ENCODE measurements at regions not wholly inside any gene's neighbourhood (a gene's known extent, or its start where the extent isn't known, plus 50 kb on each side); places are given as distances from the start of the nearest gene placed in this dataset.

DNA sequence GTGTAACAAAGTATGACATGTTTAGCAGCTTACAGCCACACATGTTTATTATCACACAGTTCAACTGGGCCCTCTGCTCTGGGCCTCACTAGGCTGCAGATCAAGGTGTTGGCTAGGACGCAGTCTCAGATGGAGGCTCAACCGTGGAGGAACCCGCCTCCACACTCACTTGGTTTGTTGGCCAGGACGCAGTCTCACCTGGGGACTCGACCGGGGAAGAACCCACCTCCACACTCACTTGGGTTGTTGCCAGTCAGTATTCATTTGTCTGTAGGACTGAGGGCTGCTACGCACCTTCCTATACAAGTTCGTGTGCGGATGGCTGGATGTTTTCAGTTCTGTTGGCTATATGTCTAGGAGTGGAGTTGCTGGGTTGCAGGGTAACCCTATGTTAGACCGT, 240.7 kb upstream of the CIBAR2 start:
- Histone ChIP-seq H3K27me3 (ENCODE audit: low read depth) (no peaks in the 10 kb centered on the region), H3K27ac (peak overlapping the region; percentile 76), H3K4me3 (no peak overlapping the region), H3K9me3 (no peaks in the 10 kb centered on the region), H3K4me1 (peaks cover 22% of the 10 kb centered on the region), H3K36me3 (no peaks in the 10 kb centered on the region)
- no peak for TF ChIP-seq CTCF (IDR thresholded peaks at IDR 0.05)
- intact Hi-C loops (cut with DNase I): no loop called here
- no peak for DNase-seq
- no peak for ATAC-seq

DNA sequence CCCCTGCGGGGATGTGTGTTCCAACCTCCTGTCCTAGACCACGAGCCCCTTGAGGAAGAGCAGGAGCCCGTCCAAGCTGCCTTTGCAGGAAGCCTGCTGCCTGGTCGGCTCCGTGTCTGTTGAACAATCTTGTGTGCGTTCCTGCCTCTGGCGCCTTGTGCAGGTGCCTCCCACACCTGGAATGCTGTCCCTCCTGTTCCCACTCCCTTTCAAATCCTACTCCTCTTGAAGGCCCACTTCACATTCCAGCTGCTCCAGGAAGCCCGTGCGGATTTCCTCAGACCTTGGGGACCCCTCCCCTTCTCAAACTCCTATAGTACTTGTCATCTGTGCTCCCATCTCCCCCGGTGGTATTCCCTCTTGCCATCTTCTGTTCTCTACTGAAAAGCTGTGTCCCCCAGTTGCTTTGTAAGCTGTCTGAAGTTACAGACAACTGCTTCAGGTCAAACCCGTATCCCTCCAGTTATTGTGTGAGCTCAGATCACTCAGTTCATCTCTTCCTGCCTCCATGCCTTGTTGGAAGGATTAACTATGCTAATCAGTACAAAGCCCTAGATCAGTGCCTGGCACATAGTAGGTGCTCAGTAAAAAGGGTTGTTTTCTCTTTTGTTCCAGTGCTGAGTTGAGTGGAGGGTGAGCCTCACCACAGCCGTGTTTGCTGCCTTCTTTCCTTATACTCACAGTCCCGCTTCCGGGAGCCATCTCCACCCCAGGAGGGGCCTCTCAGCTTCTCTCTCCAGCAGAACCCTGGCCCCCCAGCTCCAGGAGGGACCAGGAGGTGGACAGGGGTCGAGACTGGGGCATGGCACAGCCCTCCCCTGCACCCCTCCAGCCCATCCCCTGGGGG, 241.8 kb upstream of the CIBAR2 start:
- Histone ChIP-seq H3K9me3 (no peaks in the 10 kb centered on the region), H3K27ac (peak overlapping the region; percentile 76), H3K4me1 (peaks cover 26% of the 10 kb centered on the region), H3K27me3 (ENCODE audit: low read depth) (no peaks in the 10 kb centered on the region), H3K36me3 (no peaks in the 10 kb centered on the region), H3K4me3 (peak overlapping the region; percentile 8)
- peak; percentile 83 for DNase-seq
- ATAC-seq: peak; percentile 87 to 89
- intact Hi-C loops (cut with DNase I): no loop called here
- TF ChIP-seq CTCF (IDR thresholded peaks at IDR 0.05): no peak

GRCh38 chr16:85354686-85355514, 242.6 kb upstream of the CIBAR2 start:
- no peak overlapping the region for H3K4me3 ChIP-seq
- no peaks in the 10 kb centered on the region for H3K36me3 ChIP-seq
- H3K27ac ChIP-seq: peak overlapping the region; percentile 76
- peak; percentile 2 to 22 for ATAC-seq
- no peak for DNase-seq
- peaks cover 31% of the 10 kb centered on the region for H3K4me1 ChIP-seq
- intact Hi-C loops (cut with DNase I): no loop called here
- no peaks in the 10 kb centered on the region for H3K9me3 ChIP-seq
- TF ChIP-seq CTCF (IDR thresholded peaks at IDR 0.05): no peak
- H3K27me3 ChIP-seq (ENCODE audit: low read depth): no peaks in the 10 kb centered on the region

- DNase-seq (no peak), ATAC-seq (no peak)
- Histone ChIP-seq H3K27ac (peak overlapping the region; percentile 76), H3K4me1 (peaks cover 28% of the 10 kb centered on the region), H3K9me3 (no peaks in the 10 kb centered on the region), H3K27me3 (ENCODE audit: low read depth) (no peaks in the 10 kb centered on the region), H3K4me3 (no peak overlapping the region), H3K36me3 (no peaks in the 10 kb centered on the region)
- intact Hi-C loops (cut with DNase I): no loop called here
- no peak for TF ChIP-seq CTCF (IDR thresholded peaks at IDR 0.05)
Observed at GRCh38 chr16:85355515-85355837, 243.2 kb upstream of the CIBAR2 start.

- Histone ChIP-seq H3K36me3 (no peaks in the 10 kb centered on the region), H3K4me1 (peaks cover 21% of the 10 kb centered on the region), H3K4me3 (no peak overlapping the region), H3K27ac (no peak overlapping the region), H3K27me3 (ENCODE audit: low read depth) (no peaks in the 10 kb centered on the region), H3K9me3 (no peaks in the 10 kb centered on the region)
- intact Hi-C loops (cut with DNase I): no loop called here
- DNase-seq (no peak), ATAC-seq (no peak)
- no peak for TF ChIP-seq CTCF (IDR thresholded peaks at IDR 0.05)
Observed at GRCh38 chr16:85356157-85356556, 243.9 kb upstream of the CIBAR2 start.

Measured in lower lobe of right lung (tissue), 2 donors.